Keratinocyte (primary cell): ENCODE measurements at regions not wholly inside any gene's neighbourhood (a gene's known extent, or its start where the extent isn't known, plus 50 kb on each side); places are given as distances from the start of the nearest gene placed in this dataset.

Experiments
- DNase-seq: peaks from one replicate; pipeline ENCODE4 v3.0.0-alpha.2; 2011; ENCODE audit warnings: low read depth, missing footprints, low spot score
- FAIRE-seq: peaks from 2 replicates; lab custom pipeline; 2011; peaks lifted over from hg19 to GRCh38; lab: Jason Lieb, UNC
- H2AFZ ChIP-seq: 2 replicates; pipeline ENCODE4 v1.6.0; 2012; ENCODE audit warnings: low read length, control low read depth, inconsistent platforms; ENCODE audit not compliant: control insufficient read depth
- H3K27ac ChIP-seq: 2 replicates; pipeline ENCODE4 v1.5.1; 2011; ENCODE audit warnings: low read length; ENCODE audit not compliant: control insufficient read depth, insufficient read depth
- H3K27me3 ChIP-seq: 3 replicates; pipeline ENCODE4 v1.6.0; 2011; ENCODE audit warnings: low read length; ENCODE audit not compliant: control insufficient read depth, insufficient read depth; ENCODE audit errors: extremely low read depth
- H3K36me3 ChIP-seq, 2 experiments: 2 replicates in 1 of 2; 3 replicates in 1 of 2; pipeline ENCODE4 v1.5.1; 2011; ENCODE audit warnings: low read length in 2 of 2, mild to moderate bottlenecking in 1 of 2; ENCODE audit not compliant: control insufficient read depth in 2 of 2, insufficient read depth in 2 of 2; ENCODE audit errors: extremely low read depth in 1 of 2
- H3K4me1 ChIP-seq: 3 replicates; pipeline ENCODE4 v1.5.1; 2011; ENCODE audit warnings: low read length; ENCODE audit not compliant: control insufficient read depth, insufficient read depth; ENCODE audit errors: extremely low read depth
- H3K4me2 ChIP-seq: 3 replicates; pipeline ENCODE4 v1.6.0; 2011; ENCODE audit warnings: low read depth, low read length; ENCODE audit not compliant: control insufficient read depth, insufficient read depth; ENCODE audit errors: extremely low read depth
- H3K4me3 ChIP-seq, 3 experiments: fragments of 200-600 bp in 1 of 3; sonication (generic) in 1 of 3; 2 replicates in 2 of 3; 3 replicates in 1 of 3; pipeline ENCODE4 v1.5.1; 2011 to 2016; ENCODE audit warnings: low read length in 3 of 3, mild to moderate bottlenecking in 3 of 3, control low read depth in 2 of 3, inconsistent platforms in 1 of 3, low read depth in 1 of 3, mixed read lengths in 1 of 3, mixed run types in 1 of 3, moderate library complexity in 1 of 3; ENCODE audit not compliant: control insufficient read depth in 2 of 3, insufficient read depth in 2 of 3; ENCODE audit errors: extremely low read depth in 1 of 3
- H3K79me2 ChIP-seq: 2 replicates; pipeline ENCODE4 v1.6.0; 2012; ENCODE audit warnings: low read length; ENCODE audit not compliant: control insufficient read depth, insufficient read depth
- H3K9ac ChIP-seq: 3 replicates; pipeline ENCODE4 v1.6.0; 2011; ENCODE audit warnings: low read length; ENCODE audit not compliant: control insufficient read depth, insufficient read depth; ENCODE audit errors: extremely low read depth
- H3K9me1 ChIP-seq: 3 replicates; pipeline ENCODE4 v1.6.0; 2011; ENCODE audit warnings: low read length; ENCODE audit not compliant: control insufficient read depth, insufficient read depth; ENCODE audit errors: extremely low read depth
- H3K9me3 ChIP-seq: 2 replicates; pipeline ENCODE4 v1.5.1; 2012; ENCODE audit warnings: low read depth, low read length; ENCODE audit not compliant: control insufficient read depth
- H4K20me1 ChIP-seq: 3 replicates; pipeline ENCODE4 v1.6.0; 2011; ENCODE audit warnings: low read length; ENCODE audit not compliant: control insufficient read depth, insufficient read depth; ENCODE audit errors: extremely low read depth
- CTCF ChIP-seq, 3 experiments: IDR thresholded peaks in 1 of 3; conservative IDR thresholded peaks in 1 of 3; optimal IDR thresholded peaks in 1 of 3; 2 replicates in 2 of 3; 3 replicates in 1 of 3; pipeline versions ENCODE3 to v1.5.1; 2011; ENCODE audit warnings: low read length in 3 of 3, mild to moderate bottlenecking in 3 of 3, moderate library complexity in 2 of 3, control low read depth in 1 of 3, inconsistent platforms in 1 of 3; ENCODE audit not compliant: insufficient read depth in 2 of 3; ENCODE audit errors: extremely low read depth in 1 of 3
- EZH2 ChIP-seq: IDR thresholded peaks from one replicate; pipeline ENCODE4 v1.6.1; 2012; ENCODE audit warnings: inconsistent platforms, mild to moderate bottlenecking, low read length, moderate library complexity
- dilution Hi-C: fragments of 300-500 bp; cut with MboI; formaldehyde crosslinking; loops from one replicate; pipeline ENCODE4 v1.7.0; 2020; ENCODE audit warnings: low sequenced_read_pairs; ENCODE audit not compliant: extremely low pct_ligation_motif_present

GRCh38 chr10:76651154-76651553 lies 986.5 kb downstream of the KCNMA1 start:
- H3K27ac ChIP-seq, result no peak overlapping the region
- no peak overlapping the region for H3K4me3 ChIP-seq
- no peaks in the 10 kb centered on the region for H3K9me3 ChIP-seq
- no peak for TF ChIP-seq CTCF (optimal IDR thresholded peaks at IDR 0.05 in 1 of 3, IDR thresholded peaks at IDR 0.05 in 1 of 3, conservative IDR thresholded peaks at IDR 0.05 in 1 of 3; ENCODE audit: extremely low read depth in 1 of 3, insufficient read depth in 2 of 3, low read length in 3 of 3)
- no peak for TF ChIP-seq EZH2
- H3K4me2 ChIP-seq, result no peak overlapping the region
- no peak overlapping the region for H2AFZ ChIP-seq
- H3K27me3 ChIP-seq, result no peaks in the 10 kb centered on the region
- DNase-seq, result no peak
- no peaks in the 10 kb centered on the region for H3K4me1 ChIP-seq
- H4K20me1 ChIP-seq, result no peaks in the 10 kb centered on the region
- H3K9me1 ChIP-seq, result no peaks in the 10 kb centered on the region
- no peaks in the 10 kb centered on the region for H3K79me2 ChIP-seq
- dilution Hi-C loops, result no loop called here
- no peak for FAIRE-seq
- H3K9ac ChIP-seq, result no peak overlapping the region
- no peaks in the 10 kb centered on the region for H3K36me3 ChIP-seq

DNA sequence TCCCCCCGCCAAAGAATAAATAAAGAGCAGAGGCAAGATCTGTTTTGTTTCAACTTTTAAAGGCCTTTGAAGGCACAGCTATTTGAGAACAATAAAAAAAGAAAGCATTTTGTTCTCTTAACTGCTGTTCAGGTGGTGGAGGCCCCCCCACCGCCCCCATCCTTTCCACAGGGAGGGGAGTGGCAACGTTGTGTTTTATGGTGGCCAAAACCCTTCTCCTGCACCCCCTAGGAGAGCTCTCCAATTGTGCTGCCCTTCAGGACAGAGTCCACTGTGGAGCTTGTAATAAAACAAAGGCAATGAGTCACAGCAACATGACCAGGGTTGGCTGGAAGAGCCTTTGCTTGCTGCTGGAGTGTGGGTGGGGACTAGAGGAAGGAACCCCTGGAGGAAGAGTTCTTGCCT lies 987.9 kb downstream of the KCNMA1 start:
- TF ChIP-seq EZH2, result no peak
- no peak for TF ChIP-seq CTCF (optimal IDR thresholded peaks at IDR 0.05 in 1 of 3, IDR thresholded peaks at IDR 0.05 in 1 of 3, conservative IDR thresholded peaks at IDR 0.05 in 1 of 3; ENCODE audit: extremely low read depth in 1 of 3, insufficient read depth in 2 of 3, low read length in 3 of 3)
- H2AFZ ChIP-seq, result no peak overlapping the region
- dilution Hi-C loops, result no loop called here
- no peak overlapping the region for H3K9ac ChIP-seq
- no peaks in the 10 kb centered on the region for H3K9me1 ChIP-seq
- H3K27me3 ChIP-seq, result no peaks in the 10 kb centered on the region
- H4K20me1 ChIP-seq, result no peaks in the 10 kb centered on the region
- DNase-seq, result no peak
- no peak overlapping the region for H3K27ac ChIP-seq
- no peaks in the 10 kb centered on the region for H3K4me1 ChIP-seq
- FAIRE-seq, result no peak
- H3K36me3 ChIP-seq, result no peaks in the 10 kb centered on the region
- H3K4me2 ChIP-seq, result no peak overlapping the region
- no peak overlapping the region for H3K4me3 ChIP-seq
- no peaks in the 10 kb centered on the region for H3K9me3 ChIP-seq
- H3K79me2 ChIP-seq, result no peaks in the 10 kb centered on the region
